ENCODE measurements at regions not wholly inside any gene's neighbourhood (a gene's known extent, or its start where the extent isn't known, plus 50 kb on each side); places are given as distances from the start of the nearest gene placed in this dataset.

GRCh38 chr9:82605657-82606031 lies 457.3 kb downstream of the RASEF start:
- TF ChIP-seq BRF2 (IDR thresholded peaks at IDR 0.05; ENCODE audit: borderline replicate concordance, insufficient read depth, insufficient read length) (no peak), MTA2 (IDR thresholded peaks at IDR 0.05; ENCODE audit: low read depth) (no peak), TAF9B (IDR thresholded peaks at IDR 0.05; ENCODE audit: partially characterized antibody) (no peak), CTCF (IDR thresholded peaks at IDR 0.05 in 2 of 3, conservative IDR thresholded peaks at IDR 0.05 in 1 of 3; ENCODE audit: insufficient read depth in 2 of 3, low read depth in 1 of 3, low read length in 3 of 3) (no peak), CREM (IDR thresholded peaks at IDR 0.05; ENCODE audit: low read depth) (no peak), CREB1 (IDR thresholded peaks at IDR 0.05) (no peak), CREB1 (CRISPR knock-in tag; IDR thresholded peaks at IDR 0.05) (no peak), POLR2A (conservative IDR thresholded peaks at IDR 0.05) (no peak), CHD2 (IDR thresholded peaks at IDR 0.05; ENCODE audit: low read depth, low read length) (no peak), ZNF583 (CRISPR knock-in tag; IDR thresholded peaks at IDR 0.05) (no peak), RCOR1 (IDR thresholded peaks at IDR 0.05; ENCODE audit: borderline replicate concordance in 1 of 2, low read depth in 2 of 2, low read length in 2 of 2) (no peak), POLR2AphosphoS5 (IDR thresholded peaks at IDR 0.05; ENCODE audit: control insufficient read depth, insufficient read depth, low read depth, low read length) (no peak), TCF7L2 (IDR thresholded peaks at IDR 0.05; ENCODE audit: low read depth, low read length) (no peak), SMC3 (conservative IDR thresholded peaks at IDR 0.05; ENCODE audit: insufficient read depth, low read depth, low read length) (no peak)

Measured in K562 (cell line).